Osteocyte (in vitro differentiated cells): ENCODE measurements at regions not wholly inside any gene's neighbourhood (a gene's known extent, or its start where the extent isn't known, plus 50 kb on each side); places are given as distances from the start of the nearest gene placed in this dataset.
"Not testable (repeated sequence)": the region's sequence is repeated elsewhere in the genome, so short reads cannot be mapped to it uniquely, and the experiment has no call there.

Source experiments
- DNase-seq: peaks from one replicate; pipeline ENCODE4 v3.0.0; 2021; ENCODE audit warnings: mixed read lengths; ENCODE audit not compliant: unreplicated experiment; ENCODE audit errors: extremely low spot score
- H3K27ac Mint-ChIP-seq: one replicate; pipeline ENCODE4 v1.8.0; 2021; ENCODE audit warnings: mild to moderate bottlenecking, mixed read lengths; ENCODE audit not compliant: unreplicated experiment
- H3K27me3 Mint-ChIP-seq: one replicate; pipeline ENCODE4 v1.8.0; 2021; ENCODE audit warnings: mixed read lengths; ENCODE audit not compliant: unreplicated experiment
- H3K36me3 Mint-ChIP-seq: one replicate; pipeline ENCODE4 v1.8.0; 2021; ENCODE audit warnings: mixed read lengths; ENCODE audit not compliant: unreplicated experiment
- H3K4me1 Mint-ChIP-seq: one replicate; pipeline ENCODE4 v1.8.0; 2021; ENCODE audit warnings: mixed read lengths; ENCODE audit not compliant: unreplicated experiment
- H3K4me3 Mint-ChIP-seq: one replicate; pipeline ENCODE4 v1.8.0; 2021; ENCODE audit warnings: mild to moderate bottlenecking, moderate library complexity, mixed read lengths; ENCODE audit not compliant: unreplicated experiment
- H3K9me3 Mint-ChIP-seq: one replicate; pipeline ENCODE4 v1.8.0; 2021; ENCODE audit warnings: mixed read lengths; ENCODE audit not compliant: unreplicated experiment
- CTCF ChIP-seq: fragments of 200-600 bp; sonication (generic); IDR thresholded peaks from 2 replicates; pipeline ENCODE4 v1.5.0; 2021; ENCODE audit warnings: antibody characterized with exemption, mild to moderate bottlenecking, moderate library complexity

- H3K36me3 Mint-ChIP-seq = no peaks in the 10 kb centered on the region
Measured at GRCh38 chr22:23458663-23459541, 121.2 kb downstream of the IGLL1 start.

GRCh38 chr22:23457380-23457985 is 122.6 kb downstream of the IGLL1 start:
- no peaks in the 10 kb centered on the region for H3K9me3 Mint-ChIP-seq
- H3K4me1 Mint-ChIP-seq = peaks cover 1% of the 10 kb centered on the region
- TF ChIP-seq CTCF = no peak
- H3K4me3 Mint-ChIP-seq = no peak overlapping the region
- no peak overlapping the region for H3K27ac Mint-ChIP-seq
- no peak for DNase-seq
- no peaks in the 10 kb centered on the region for H3K36me3 Mint-ChIP-seq
- H3K27me3 Mint-ChIP-seq = peaks cover 15% of the 10 kb centered on the region

More at GRCh38 chr22:23458663-23459541, 121.2 kb downstream of the IGLL1 start:
- Mint-ChIP-seq H3K4me3 (no peak overlapping the region), H3K9me3 (no peaks in the 10 kb centered on the region), H3K27me3 (peaks cover 26% of the 10 kb centered on the region), H3K4me1 (peaks cover 1% of the 10 kb centered on the region), H3K27ac (no peak overlapping the region)
- no peak for DNase-seq
- no peak for TF ChIP-seq CTCF

- peaks cover 12% of the 10 kb centered on the region for H3K27me3 Mint-ChIP-seq
- DNase-seq, H3K4me3 Mint-ChIP-seq, H3K4me1 Mint-ChIP-seq, H3K36me3 Mint-ChIP-seq, H3K9me3 Mint-ChIP-seq, H3K27ac Mint-ChIP-seq: not testable (repeated sequence)
Measured at GRCh38 chr22:23456666-23457379, 123.3 kb downstream of the IGLL1 start.

GRCh38 chr22:23454345-23454744 is 125.7 kb downstream of the IGLL1 start:
- not testable (repeated sequence) for DNase-seq, H3K27me3 Mint-ChIP-seq, H3K4me1 Mint-ChIP-seq, H3K4me3 Mint-ChIP-seq, H3K27ac Mint-ChIP-seq, H3K9me3 Mint-ChIP-seq, H3K36me3 Mint-ChIP-seq

- no peak for DNase-seq
- H3K9me3 Mint-ChIP-seq = no peaks in the 10 kb centered on the region
- peaks cover 1% of the 10 kb centered on the region for H3K4me1 Mint-ChIP-seq
- TF ChIP-seq CTCF = no peak
- no peak overlapping the region for H3K4me3 Mint-ChIP-seq
- H3K27ac Mint-ChIP-seq = no peak overlapping the region
- H3K27me3 Mint-ChIP-seq = peaks cover 8% of the 10 kb centered on the region
- no peaks in the 10 kb centered on the region for H3K36me3 Mint-ChIP-seq
Measured at GRCh38 chr22:23453277-23453676, 126.8 kb downstream of the IGLL1 start.
